Hepatic stellate cell (primary cell): ENCODE measurements at regions not wholly inside any gene's neighbourhood (a gene's known extent, or its start where the extent isn't known, plus 50 kb on each side); places are given as distances from the start of the nearest gene placed in this dataset.
"Not testable (repeated sequence)": the region's sequence is repeated elsewhere in the genome, so short reads cannot be mapped to it uniquely, and the experiment has no call there.

Source experiments
- DNase-seq: peaks from one replicate; pipeline ENCODE4 v3.0.0; 2011; ENCODE audit warnings: low spot score

GRCh38 chr10:6921026-6921425 lies 340.9 kb upstream of the PRKCQ start:
- DNase-seq, result not testable (repeated sequence)

GRCh38 chr10:6920072-6921019 lies 340.3 kb upstream of the PRKCQ start:
- DNase-seq, result no peak

GRCh38 chr10:6919077-6919476 lies 339.0 kb upstream of the PRKCQ start:
- DNase-seq, result no peak

- no peak for DNase-seq
These were observed 338.2 kb upstream of the PRKCQ start for GRCh38 chr10:6918305-6918704.

DNA sequence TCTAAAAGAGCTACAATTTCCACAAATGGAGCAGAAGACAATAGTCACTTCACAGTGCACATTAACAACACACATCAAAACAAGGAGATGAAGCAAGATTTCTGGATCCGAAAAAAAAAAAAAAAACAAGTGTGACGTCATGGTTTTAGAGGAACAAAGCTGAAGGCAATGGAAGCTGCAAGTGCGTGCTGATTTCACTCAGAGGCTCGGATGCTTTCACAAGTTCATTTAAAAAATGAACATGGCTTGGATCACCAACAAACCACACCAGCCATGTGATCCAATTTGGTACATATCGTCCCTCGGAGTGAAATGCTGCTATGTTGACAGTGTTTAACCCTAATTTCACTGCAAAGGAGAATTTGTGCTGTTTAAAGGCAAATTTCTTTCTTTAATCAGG lies 337.0 kb upstream of the PRKCQ start:
- no peak for DNase-seq

DNA sequence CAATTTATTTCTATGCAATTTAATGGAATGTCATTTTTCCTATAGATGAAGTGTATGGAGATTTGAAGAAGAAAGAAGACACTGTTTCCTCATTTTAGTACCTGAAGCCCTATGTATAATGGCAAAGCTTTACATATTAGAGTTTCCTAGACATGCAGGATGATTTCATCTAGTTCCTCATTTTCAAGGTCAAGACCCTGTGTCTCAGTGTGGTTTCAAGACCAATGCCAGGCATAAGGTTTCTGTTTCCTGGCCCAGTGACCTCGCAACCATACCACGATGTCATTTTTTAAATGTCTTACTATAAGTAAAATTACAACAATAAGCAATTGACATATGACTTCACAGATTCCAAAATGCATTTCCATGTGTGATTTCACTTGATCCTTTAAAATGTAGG lies 336.5 kb upstream of the PRKCQ start:
- no peak for DNase-seq

DNA sequence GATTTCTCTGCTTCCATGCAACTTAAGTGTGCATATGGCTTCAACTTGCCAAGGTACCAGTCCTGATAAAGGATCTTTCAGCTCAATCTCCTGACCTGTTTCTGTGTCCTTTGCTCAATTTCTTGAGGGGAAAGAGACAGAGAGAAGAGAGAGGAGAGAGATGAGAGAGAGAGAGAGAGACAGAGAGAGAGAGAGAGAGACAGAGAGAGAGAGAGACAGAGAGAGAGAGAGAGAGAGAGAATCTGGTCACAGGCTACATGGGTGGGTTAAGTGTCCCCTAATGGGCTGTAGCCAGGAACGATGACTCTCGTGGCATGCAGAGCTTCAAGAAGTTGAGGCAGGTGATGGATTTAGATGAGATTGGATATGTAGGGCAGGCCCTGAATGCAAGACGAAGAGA lies 335.2 kb upstream of the PRKCQ start:
- DNase-seq, result no peak

- DNase-seq, result no peak
These were observed 332.9 kb upstream of the PRKCQ start for GRCh38 chr10:6912929-6913328.

DNA sequence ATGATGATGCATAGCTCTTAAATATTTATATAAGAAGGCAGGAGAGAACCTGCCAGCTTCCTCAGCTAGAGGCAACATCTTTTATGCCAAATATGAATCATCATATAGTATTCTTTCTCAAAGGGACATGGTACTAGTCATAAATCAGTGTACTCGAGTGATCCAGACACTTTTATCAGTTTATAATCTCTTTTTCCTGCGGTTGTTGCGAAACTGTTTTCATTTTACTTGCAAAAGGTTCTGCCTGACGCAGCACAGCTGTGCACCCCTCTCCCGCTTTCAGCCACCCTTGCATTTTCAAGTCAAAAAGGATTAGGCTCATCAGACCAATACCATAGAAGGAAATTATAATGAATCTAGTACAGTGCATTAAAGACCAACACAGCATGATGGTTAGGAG lies 332.3 kb upstream of the PRKCQ start:
- no peak for DNase-seq

- no peak for DNase-seq
These were observed 331.9 kb upstream of the PRKCQ start for GRCh38 chr10:6912021-6912420.

GRCh38 chr10:6909905-6910560 lies 330.0 kb upstream of the PRKCQ start:
- DNase-seq, result no peak

- DNase-seq, result no peak
These were observed 327.9 kb upstream of the PRKCQ start for GRCh38 chr10:6907877-6908530.

GRCh38 chr10:6894405-6894804 lies 314.3 kb upstream of the PRKCQ start:
- no peak for DNase-seq

DNA sequence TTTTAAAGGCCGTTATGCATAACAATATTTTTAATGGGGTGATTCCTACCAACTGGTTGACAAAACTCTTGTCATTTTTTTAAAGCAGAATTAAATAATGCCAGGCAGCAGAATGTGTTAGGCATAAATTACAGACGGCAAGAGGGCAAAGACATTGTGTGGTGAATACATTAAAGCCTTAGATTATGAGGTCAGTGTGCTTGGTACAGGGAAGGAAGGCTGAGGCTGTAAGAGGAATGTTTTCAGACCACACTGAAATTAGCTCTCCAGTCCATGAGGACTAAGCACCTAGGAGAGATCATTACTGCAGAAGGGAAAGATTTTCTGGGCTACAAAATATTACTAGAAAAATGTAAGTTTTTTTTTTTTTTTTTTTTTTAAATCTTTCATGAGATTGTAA lies 312.8 kb upstream of the PRKCQ start:
- DNase-seq, result no peak

- no peak for DNase-seq
These were observed 311.8 kb upstream of the PRKCQ start for GRCh38 chr10:6891924-6892323.

- no peak for DNase-seq
These were observed 309.6 kb upstream of the PRKCQ start for GRCh38 chr10:6889718-6890117.

GRCh38 chr10:6888434-6888833 lies 308.4 kb upstream of the PRKCQ start:
- no peak for DNase-seq

- DNase-seq, result no peak
These were observed 305.2 kb upstream of the PRKCQ start for GRCh38 chr10:6885284-6885683.

DNA sequence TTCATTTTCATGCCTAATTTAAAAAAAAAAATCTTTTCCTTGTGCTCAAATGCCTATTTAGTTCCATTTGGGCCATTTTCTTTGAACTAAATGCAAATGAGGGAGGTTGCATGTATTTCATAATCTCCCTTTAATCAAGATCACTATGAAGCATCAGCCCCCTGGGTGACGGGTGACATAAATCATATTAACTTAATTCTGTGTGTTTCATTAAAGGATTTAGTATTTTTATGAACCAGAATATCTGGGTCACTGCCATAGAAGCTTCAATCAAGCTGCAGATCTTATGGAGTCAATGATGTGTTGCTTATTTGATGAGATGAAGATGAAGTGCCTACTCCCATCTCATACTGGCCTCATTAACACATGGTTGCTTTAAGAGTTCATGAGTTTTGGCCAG lies 301.9 kb upstream of the PRKCQ start:
- DNase-seq, result no peak

DNA sequence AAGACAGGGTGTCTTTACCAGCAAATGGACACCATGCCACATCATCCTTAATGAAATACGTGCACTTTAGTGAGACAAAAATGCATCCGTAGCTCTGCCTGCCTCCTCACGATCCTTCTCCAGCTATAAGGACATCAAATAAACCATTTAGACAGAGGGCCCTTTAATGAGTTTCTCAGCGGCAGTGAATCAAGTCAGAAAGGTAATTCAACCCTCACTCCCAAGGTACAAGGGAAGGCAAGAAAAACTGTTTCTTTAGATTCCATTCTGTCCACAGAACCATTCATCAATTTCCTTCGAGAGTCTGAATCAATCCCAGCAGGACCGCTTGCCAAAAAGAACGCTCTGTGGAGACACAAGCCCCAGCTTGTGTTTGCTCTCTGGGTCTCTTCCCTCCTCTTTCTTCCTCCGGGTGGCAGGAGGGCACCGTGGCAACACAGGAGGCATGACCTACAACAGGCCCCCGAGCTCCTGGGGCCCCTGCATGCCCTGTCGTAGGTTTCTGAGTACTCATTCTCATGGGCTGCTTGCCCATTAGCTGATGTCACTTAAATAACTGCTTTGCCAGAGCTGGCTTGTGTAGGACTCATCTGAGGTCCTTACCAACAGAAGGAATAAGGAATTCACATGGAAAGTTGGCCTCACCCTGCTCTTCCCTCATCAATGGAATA lies 297.8 kb upstream of the PRKCQ start:
- no peak for DNase-seq

GRCh38 chr10:6877336-6877721 lies 297.3 kb upstream of the PRKCQ start:
- DNase-seq, result no peak

GRCh38 chr10:6875269-6875865 lies 295.3 kb upstream of the PRKCQ start:
- no peak for DNase-seq
